ENCODE measurements at regions not wholly inside any gene's neighbourhood (a gene's known extent, or its start where the extent isn't known, plus 50 kb on each side); places are given as distances from the start of the nearest gene placed in this dataset.

DNA sequence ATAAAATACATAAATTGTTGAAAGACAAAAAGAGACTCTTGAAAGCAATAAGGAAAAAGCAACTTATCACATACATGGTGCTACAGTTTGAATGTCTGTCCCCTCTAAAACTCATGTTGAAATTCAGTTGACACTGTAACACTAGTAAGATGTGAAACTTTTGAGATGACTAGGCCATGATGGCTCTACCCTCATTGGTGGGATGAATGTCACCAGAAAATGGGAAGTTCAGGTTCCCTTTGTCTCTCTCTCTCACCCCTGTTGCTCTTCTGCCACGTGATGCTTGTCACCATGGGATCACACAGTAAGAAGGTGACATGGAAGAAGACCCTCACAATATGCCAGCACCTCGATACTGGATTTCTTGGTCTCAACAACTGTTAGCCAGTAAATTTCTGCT lies 50.3 kb upstream of the SPTLC1 start:
- Histone ChIP-seq H3K36me3 (ENCODE audit: insufficient read depth, low read length) (no peaks in the 10 kb centered on the region), H3K27me3 (ENCODE audit: control insufficient read depth in 1 of 2, insufficient read depth in 2 of 2, low read length in 2 of 2) (peaks cover 5 to 8% of the 10 kb centered on the region in 2 experiments), H3K9me3 (ENCODE audit: control insufficient read depth in 1 of 2, insufficient read depth in 1 of 2, low read length in 2 of 2) (peaks cover 0 to 10% of the 10 kb centered on the region in 2 experiments), H3K27ac (ENCODE audit: low read depth in 1 of 2, low read length in 2 of 2) (no peak overlapping the region), H3K4me1 (ENCODE audit: insufficient read depth, low read length) (no peaks in the 10 kb centered on the region), H3K4me3 (ENCODE audit: low read length) (no peak overlapping the region)
- no peaks in the 10 kb centered on the region for H3K4me1 Mint-ChIP-seq (ENCODE audit: low read depth)
- ChIA-PET CTCF (no interaction called here), POLR2A (no interaction called here)
- no peak for ATAC-seq (ENCODE audit: poor library complexity)
- no peak overlapping the region for H3K27ac Mint-ChIP-seq
- peaks cover 4% of the 10 kb centered on the region for H3K27me3 Mint-ChIP-seq
- TF ChIP-seq, protein P1, sequence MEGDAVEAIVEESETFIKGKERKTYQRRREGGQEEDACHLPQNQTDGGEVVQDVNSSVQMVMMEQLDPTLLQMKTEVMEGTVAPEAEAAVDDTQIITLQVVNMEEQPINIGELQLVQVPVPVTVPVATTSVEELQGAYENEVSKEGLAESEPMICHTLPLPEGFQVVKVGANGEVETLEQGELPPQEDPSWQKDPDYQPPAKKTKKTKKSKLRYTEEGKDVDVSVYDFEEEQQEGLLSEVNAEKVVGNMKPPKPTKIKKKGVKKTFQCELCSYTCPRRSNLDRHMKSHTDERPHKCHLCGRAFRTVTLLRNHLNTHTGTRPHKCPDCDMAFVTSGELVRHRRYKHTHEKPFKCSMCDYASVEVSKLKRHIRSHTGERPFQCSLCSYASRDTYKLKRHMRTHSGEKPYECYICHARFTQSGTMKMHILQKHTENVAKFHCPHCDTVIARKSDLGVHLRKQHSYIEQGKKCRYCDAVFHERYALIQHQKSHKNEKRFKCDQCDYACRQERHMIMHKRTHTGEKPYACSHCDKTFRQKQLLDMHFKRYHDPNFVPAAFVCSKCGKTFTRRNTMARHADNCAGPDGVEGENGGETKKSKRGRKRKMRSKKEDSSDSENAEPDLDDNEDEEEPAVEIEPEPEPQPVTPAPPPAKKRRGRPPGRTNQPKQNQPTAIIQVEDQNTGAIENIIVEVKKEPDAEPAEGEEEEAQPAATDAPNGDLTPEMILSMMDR (IDR thresholded peaks at IDR 0.05): no peak
- no peaks in the 10 kb centered on the region for H3K36me3 Mint-ChIP-seq (ENCODE audit: low read depth)
- intact Hi-C loops (cut with DNase I, micrococcal nuclease): no loop called here
- peaks cover 4% of the 10 kb centered on the region for H3K9me3 Mint-ChIP-seq
- no peak overlapping the region for H3K4me3 Mint-ChIP-seq
- no peak for DNase-seq

Data from CD4-positive, alpha-beta T cell (primary cell).